NCI-H1694 (cell line): ENCODE measurements at regions not wholly inside any gene's neighbourhood (a gene's known extent, or its start where the extent isn't known, plus 50 kb on each side); places are given as distances from the start of the nearest gene placed in this dataset.

Experiments used
- DNase-seq: peaks from one replicate; lab custom pipeline; 2025; lab: John Stamatoyannopoulos, UW

DNA sequence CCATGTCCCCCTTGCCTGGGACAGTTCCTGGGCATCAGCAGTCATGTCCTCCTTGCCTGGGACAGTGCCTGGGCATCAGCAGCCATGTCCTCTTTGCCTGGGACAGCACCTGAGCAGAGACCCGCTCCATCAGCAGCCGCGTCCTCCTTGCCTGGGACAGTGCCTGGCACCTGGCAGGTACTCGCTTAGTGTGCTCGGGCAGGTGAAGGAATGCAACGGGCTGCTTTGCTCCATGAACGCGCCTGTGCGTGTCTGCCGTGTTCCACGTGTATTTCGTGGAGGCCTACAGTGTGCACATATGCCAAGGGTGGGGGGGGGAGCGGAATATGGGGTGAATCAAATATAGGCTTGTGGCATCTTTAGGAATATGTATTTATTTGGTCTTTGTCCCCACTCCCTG, 1490.7 kb downstream of the TBC1D22A start:
- DNase-seq = no peak

DNA sequence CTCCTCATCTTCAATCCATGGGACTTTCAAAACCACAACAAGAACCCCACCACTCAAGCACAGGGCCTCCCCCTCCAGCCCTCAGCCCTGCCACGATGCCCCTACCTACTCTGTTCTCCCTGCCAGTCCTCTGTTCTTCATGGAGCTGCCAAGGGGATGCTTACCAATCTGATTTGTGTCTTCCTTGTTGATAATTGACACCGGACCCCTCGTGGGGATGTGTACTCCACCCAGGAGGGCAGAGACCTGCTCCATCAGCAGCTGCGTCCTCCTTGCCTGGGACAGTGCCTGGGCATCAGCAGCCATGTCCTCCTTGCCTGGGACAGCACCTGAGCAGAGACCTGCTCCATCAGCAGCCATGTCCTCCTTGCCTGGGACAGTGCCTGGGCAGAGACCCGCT, 1489.2 kb downstream of the TBC1D22A start:
- no peak for DNase-seq

DNA sequence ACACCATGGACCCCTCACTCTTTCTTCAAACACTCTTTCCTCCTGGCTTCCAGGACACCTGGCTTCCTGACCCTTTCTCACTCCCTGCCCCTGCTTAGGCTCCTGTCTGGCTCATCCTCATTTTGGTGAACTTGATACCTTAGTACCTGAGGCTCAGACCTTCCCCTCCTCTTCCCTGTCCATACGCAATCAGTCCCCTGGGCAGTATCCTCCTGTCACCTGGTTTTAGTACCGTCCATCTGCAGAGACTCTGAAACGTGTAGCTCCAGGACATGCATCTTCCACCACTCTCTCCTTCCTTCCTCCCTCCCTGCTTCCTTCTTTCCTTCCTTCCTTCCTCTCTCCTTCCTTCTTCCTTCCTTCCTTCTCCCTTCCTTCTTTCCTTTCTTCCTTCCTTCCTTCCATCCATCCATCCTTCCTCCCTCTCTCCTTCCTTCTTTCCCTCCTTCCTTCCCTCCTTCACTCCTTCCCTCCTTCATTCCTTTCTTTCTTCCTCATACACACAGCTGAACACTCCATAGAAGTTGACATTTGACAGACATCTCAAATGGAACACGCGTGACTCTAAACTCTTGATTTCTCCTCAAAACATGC, 1488.6 kb downstream of the TBC1D22A start:
- DNase-seq = no peak

DNA sequence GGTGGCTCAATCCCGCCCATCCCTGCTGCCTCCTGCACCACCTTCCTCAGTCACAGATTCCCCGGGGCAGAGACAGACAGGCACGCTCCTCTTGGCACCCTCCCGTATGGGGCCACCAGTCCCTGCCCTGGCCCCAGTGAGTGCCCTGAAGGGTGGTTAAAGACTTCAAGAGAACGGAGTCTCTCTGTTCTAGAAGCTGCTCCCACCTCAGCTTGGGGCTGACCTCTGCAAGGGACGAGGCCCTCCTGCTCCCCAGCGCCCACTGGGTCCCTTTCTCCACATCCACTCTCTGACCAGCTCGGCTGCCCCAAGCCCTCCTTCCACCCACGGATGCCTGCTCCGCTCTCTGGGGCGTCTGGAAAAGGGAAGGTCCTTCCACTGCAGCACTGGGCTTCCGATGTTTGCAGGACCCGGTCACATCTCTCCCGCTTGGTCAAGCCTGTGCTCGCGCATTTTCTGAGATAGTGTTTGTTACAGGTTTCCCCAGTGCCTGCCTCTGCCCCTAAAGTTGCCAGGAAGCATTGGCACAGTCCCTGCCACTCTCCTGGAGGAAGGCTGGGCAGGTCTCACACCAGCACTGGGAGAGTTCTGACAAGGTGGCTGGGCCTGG, 1487.9 kb downstream of the TBC1D22A start:
- DNase-seq = no peak

DNA sequence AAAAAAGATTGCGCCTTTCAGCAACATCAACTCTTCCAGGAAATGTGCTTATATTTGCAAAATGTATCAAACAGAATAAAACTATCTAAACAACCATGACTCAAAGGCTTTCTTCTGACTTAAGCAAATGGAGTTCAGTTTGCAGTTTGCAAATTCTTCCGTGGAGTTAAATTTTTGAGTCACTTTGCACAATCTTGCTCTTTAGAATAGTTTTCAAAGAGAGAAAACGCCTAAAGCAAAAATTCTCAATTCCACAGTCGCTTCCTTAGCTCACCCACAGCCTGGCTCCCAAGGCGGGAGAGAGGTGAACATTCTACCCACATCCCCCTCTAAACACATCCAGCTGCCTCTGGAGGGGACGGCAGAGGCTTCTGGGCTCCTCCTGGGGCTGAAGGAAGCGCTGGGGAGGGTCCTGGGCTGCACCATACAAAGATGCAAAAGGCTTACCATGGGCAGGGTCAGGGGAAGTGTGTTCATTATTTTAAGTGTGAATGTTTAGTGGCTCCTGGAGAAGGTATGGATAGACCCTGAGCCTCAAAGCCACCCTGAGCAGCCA, 1487.3 kb downstream of the TBC1D22A start:
- no peak for DNase-seq

DNA sequence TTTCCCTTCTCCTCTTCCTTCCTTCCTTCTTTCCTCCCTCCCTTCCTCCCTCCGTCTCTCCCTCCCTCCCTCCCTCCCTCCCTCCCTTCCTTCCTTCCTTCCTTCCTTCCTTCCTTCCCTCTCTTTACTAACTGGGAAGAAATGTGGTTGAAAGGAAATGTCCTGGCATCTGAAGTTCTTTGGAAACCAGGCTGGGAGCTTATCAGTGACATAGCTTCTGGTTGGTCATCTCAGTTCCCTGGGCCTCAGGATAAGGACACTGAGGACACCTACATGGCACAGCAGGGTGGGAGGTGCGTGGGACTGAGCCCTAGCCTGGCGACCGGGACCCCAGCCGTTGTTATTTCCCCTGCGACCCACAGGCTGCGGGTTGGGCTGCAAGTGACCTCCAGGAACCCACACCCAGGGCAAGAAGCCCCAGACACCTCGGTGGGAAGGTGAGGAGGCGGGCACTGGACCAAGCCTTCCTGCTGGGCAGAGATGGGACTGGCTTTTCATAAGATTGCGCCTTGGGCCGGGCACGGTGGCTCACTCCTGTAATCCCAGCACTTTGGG, 1486.5 kb downstream of the TBC1D22A start:
- DNase-seq = no peak

DNA sequence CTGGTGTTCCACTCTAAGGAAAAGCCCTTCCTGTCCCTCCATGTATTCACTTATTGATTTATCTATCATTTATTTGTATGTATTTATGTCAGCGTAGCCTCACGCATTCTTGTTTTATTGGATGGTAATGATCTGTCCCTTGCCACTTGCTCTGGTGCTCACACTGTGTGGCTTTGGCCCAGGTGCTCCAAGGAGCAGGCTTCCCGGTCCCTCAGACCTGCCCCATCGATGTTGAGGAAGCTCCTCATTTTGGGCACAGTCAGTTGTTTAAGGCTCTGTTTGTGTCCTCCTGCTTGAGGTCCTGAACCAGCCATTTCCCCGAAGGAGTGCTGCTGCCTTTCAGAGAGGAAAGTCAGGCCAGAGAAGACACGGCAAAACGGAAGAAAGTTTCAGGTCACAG, 1485.4 kb downstream of the TBC1D22A start:
- no peak for DNase-seq

DNA sequence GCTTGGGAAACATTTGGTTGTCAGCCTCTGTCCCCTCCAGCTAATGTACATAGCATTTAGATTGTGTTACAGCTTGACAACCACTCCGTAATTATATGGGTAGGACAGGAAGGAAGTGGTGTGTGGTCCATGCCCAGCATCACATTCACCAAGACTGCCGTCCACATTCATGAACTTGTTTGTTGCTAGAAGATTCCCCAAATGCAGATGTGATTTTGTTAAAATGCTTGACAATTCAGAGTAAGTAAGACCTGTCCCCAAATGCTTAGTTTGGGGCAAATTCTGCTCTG, 1482.7 kb downstream of the TBC1D22A start:
- no peak for DNase-seq

DNA sequence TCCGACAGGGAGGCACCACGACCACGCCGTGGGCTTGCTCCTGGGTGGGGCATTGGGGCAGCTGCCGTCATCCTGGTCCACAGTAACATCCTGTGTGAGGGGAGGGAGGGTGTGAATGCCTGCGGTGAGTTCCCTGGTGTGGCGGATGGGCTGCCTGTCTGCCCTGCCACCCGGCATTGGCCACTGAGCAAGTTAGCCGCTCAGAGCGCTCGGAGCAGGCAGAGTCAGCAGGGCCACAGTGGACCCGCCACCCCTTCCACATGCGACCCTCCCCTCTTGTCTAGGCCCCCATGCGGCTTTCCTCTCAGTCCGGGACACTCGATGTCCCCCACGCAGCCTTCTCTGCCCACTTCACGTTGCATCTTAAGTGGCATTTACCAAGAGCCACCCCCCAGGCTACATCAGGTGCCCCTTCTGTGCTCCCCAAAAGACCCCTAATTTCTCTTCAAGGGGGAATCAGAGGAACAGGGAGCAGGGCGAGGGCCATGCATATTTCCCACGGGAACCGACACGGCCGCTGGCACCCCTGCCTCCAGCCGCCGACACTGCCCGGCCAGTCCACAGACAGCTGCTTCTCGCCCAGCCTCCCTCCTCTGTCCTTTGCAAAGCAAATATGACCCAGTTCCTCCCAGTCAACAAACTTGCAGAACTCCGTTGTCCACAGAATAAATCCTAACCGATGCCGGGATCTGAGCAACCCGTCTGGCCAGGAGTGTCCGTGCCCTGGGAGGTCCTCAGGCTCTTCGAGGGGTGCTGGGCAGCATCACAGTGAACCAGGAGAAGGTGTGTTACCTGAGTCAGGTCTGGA, 1482.1 kb downstream of the TBC1D22A start:
- DNase-seq = no peak

DNA sequence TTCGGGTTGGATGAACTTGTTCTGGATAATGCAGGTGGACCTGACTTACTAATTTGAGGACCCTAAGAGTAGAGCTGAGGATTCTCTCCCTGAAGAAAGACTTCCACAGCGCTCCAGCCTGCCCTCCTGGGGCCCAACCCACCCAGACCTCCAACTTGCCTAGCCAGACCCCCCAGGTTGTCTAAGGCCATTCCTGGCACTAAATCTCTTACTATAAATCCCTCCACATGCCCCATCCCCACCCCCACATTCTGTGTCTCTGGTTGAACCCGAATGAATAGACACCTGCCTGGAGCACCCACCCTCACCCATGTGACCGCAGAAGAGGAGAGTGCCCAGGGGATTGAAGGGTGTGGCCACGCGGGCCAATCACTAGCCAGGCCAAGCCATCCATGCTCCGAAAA, 1480.0 kb downstream of the TBC1D22A start:
- DNase-seq = no peak

DNA sequence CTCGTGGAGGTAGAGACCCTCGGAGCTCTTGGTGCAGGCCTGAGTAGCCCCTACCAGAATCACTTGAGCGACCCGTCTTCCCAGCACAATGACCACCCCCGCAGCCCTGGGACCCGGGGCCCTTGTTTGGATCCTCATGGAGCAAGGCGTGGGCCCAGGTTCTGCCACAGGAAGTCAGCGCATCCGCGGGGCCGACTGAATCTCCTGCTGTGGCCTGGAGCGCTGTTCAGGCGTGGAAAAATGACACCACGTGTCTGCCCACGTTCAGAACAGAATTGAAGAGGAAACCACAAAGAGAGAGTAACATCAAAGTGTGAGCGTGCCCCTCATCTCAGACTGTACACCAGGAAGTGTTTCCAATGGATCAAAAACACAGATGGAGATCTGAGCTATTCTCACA, 1479.2 kb downstream of the TBC1D22A start:
- no peak for DNase-seq

DNA sequence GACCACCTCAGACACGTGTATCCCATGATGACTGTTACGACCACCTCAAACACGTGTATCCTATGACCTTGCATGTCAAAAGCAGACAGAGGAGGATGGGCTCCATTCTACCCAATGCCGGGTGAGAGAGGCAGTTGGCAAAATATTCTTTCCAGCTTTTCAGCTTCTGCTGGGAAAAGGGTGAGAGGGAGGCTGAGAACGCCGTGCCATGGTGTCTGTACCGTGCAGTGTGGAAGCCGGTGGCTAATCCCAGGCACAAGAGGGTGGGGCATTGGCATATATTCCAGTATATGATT, 1478.4 kb downstream of the TBC1D22A start:
- no peak for DNase-seq

DNA sequence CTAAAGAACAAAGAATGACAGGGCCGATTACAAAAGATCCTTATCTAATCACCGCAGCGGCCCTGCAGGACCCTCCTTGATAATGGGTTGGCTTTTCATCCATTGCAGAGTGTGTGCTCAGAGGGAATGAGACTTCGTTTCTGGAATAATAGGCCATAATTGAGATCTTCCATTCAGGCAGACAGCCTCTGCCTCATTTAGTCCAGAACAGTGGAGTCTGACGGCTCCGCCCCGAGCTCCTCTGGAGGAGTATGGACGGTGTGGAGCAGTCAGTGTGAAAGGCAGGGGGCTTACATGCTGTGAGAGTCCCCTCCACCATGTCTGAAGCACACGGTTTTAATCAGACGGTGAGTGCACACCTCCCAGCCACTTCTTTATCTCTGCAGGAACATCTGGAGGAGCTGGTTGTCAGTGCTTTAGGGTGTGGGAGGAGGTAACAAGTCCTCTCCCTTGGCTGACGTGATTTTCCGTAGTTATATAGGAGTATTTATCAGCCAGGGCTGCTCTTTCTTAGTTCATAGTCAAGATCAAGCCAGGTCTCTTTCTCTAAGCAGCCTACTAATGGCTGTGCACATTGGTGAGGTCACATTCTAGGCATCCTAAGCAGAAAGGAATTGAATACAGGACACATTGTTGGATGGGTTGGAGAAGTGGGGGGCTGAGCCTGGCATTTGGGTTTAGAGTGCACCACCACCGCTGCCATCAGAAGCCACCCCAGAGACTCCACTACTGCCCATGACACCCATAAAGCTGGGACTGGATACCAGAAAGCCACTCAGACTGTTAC, 1477.9 kb downstream of the TBC1D22A start:
- no peak for DNase-seq

DNA sequence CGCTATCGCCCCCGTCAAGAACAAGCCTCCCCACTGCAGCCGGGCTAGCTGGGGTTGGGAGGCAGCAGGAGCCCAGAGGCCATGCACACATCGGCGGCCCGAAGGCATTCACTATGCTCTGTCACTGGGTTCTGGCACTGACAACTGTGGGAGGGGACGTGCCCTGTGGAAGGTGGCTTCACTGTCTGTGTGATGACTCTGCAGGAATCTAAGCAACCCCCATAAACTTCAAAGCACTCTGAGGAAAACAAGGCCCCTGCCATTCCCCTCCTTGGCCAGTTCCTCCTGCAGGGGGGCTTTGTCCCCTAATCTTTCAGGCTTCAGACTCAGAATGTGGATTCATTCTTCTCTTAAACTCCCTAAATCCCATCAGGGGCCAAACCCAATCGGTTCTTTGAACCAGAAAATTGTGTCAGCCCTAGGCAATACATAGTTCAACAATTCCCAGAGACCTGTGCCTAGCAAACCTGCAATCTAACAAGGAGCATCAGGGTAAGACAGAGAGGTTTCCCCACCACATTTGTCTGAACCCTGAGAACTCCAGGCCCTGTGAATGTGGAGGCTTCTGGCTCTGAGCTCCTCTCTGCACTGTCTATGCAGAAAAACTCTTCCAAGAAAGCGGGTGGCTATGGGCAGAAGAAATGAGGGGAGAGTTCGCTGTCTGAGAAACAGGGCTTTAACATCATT, 1477.2 kb downstream of the TBC1D22A start:
- no peak for DNase-seq

DNA sequence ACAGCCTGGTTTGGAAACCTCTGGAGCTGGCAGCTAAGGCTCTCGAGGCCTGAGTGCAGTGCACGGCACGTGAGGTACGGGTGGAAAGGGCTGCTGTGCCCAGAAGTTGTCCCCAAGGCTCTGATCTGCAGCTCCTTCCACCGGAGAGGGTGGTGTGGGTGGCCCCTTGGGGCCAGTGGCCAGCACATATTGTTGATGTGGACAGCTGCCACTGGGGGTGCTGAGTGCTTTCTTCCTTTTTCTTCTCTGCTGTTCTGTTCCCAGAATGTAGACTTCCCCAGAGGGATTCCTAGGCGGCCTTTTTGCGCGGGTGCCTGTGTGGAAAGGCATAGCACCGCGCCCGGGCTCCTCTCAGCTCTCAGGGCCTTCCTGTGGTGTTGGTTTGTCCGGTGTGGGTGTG, 1476.5 kb downstream of the TBC1D22A start:
- no peak for DNase-seq

DNA sequence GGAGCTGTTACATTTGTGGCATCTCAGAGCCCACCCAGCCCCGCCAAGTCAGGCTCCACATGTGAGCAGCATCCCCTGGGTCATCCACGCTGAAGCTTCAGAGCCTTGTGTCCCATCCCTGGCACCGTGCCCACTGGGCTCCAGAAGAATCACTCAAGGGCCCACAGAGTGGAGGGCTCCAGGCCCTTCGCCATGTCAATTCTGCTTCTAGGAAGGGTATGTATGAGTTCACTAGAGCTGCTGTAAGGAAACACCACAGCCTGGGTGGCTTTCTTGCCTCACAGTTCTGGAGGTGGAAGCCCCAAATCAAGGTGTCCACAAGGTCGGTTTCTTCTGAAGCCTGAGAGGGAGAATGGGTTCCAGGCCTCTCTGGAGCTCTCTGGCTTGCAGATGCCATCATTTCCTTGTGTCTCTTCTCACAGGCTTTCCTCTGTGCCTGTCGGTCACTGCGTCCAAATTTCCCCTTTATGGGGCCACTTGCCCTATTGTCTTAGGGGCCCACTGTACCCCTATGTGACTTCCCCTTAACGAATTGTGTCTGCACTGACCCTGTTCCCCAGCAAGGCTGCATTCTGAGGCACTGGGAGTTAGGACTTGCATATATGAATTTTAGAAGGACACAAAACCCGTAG, 1476.0 kb downstream of the TBC1D22A start:
- DNase-seq = no peak

DNA sequence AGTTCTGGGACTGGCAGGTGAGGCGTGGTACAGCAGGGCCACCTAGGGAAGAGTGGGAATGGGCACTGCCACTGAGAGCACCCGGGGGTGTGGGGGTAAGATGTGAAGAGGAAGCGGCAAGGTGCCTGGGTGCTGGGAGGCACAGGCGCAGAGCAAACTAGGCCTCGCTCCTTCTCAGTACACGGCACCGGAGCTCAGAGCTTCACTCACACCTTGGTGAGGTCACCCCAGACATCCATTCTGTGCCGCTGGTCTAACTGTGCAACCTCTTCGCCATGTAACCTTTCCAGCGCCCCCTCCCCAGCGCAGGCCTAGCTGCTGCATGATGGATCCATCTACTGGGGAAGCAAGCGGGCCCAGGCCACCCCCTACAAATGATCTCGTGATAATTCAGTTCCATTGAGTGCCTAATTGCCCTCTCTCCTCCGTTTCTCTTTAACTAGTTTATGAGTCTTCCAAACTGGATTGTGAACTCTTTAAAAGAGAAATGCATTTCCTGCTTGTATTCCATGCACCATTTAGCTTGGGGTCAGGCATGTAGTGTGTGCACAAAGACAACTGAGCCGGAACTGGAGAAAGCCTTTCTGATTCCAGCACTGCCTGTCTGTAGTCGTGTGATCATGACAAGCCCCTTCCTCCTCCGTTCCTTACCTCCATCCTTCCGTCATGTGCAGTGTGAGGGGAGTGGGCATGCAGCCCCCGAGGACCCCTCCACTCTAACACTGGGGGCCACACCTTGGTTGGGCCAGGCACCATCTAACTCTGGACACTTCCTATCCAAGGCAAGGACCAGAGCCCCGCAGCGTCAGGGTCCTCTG, 1475.2 kb downstream of the TBC1D22A start:
- DNase-seq = no peak

DNA sequence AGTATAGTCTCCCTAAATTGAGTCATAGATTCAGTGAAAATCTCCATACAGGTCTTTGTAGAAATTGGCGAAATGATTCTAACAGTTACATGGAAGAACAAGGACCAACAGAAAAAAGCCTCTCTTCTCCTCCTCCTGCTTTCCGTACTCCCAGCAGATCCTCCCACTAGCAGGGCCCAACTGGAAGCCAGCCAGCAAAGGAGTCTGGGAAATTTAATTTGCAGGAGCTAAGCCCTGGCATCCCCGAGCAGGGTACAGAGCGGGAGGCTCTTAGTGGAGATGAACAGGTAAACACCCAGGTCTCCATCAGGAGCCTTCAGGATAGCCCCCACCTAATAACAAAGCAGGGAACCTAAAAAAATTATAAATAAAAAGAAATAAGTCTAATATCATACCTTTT, 1473.8 kb downstream of the TBC1D22A start:
- DNase-seq = no peak

DNA sequence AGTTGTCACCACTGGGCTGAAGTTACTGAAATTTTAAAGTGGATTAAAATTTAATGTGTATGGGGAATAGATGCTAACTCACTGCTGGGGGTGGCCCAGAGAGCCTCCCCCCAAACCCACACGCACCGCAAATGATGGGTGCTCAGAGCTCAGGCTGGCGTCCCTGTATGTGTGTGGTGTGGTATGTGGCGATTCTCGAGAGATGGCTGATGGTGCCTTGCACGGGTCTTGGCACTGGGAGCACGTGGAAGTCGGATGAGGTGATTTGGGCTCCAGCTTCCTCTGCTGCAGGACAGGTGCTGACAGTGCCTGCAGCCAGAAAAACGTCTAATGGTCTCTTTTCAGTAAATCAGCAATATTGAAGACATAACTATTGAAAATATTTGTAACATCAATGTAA, 1473.3 kb downstream of the TBC1D22A start:
- no peak for DNase-seq

DNA sequence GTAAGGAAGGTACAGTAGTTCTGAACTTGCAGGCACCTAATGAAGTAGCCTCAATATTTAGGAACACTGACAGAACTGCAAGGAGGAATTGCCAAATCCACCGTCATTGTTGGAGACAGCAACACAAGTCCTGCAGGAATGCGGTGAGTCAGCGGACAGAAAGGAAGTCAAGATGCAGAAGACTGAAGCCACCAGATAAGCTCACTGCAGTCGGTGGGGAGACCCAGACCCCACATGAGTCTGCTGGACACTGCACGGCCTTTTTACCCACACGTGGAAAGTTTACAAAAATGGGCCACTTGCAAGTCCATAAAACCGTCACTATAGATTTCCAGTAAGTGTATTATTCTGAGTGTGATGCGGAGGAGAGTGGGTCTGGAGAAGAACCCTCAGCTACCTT, 1471.6 kb downstream of the TBC1D22A start:
- no peak for DNase-seq

DNA sequence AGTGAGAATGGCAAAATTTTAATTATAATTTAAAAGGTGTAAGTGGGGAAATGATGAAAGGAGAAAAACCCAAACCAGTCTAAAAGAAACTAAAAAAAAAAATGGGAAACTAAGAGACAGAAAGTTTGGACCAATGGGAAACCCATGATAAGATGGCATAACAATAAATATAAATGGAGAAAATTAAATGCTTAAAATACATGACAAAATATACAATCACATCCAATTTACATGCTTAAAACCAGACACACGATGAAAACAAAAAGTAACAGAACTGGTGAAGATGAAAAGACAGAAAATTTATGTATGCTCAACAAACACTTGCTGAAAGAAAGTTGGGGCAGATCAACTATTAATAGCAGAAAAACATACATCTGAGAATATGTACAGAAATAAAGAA, 1471.1 kb downstream of the TBC1D22A start:
- DNase-seq = no peak
